SW480 (cell line): ENCODE measurements at regions not wholly inside any gene's neighbourhood (a gene's known extent, or its start where the extent isn't known, plus 50 kb on each side); places are given as distances from the start of the nearest gene placed in this dataset.

Source experiments
- DNase-seq: peaks from one replicate; pipeline ENCODE4 v3.0.0-alpha.2; 2016; ENCODE audit warnings: low spot score

GRCh38 chr4:1511441-1512041 lies 105.3 kb upstream of the NKX1-1 start:
- DNase-seq, result peak; percentile 80

GRCh38 chr4:1510931-1511330 lies 104.7 kb upstream of the NKX1-1 start:
- no peak for DNase-seq

- no peak for DNase-seq
Observed at GRCh38 chr4:1509366-1509765, 103.1 kb upstream of the NKX1-1 start.

GRCh38 chr4:1508161-1509160 lies 102.2 kb upstream of the NKX1-1 start:
- no peak for DNase-seq

- DNase-seq, result no peak
Observed at GRCh38 chr4:1506956-1507721, 100.9 kb upstream of the NKX1-1 start.

- no peak for DNase-seq
Observed at GRCh38 chr4:1505511-1506460, 99.5 kb upstream of the NKX1-1 start.

GRCh38 chr4:1504595-1505500 lies 98.6 kb upstream of the NKX1-1 start:
- DNase-seq, result no peak

- no peak for DNase-seq
Observed at GRCh38 chr4:1503583-1504471, 97.6 kb upstream of the NKX1-1 start.

- no peak for DNase-seq
Observed at GRCh38 chr4:1502976-1503375, 96.7 kb upstream of the NKX1-1 start.

- DNase-seq, result no peak
Observed at GRCh38 chr4:1502501-1502886, 96.3 kb upstream of the NKX1-1 start.

GRCh38 chr4:1501754-1502500 lies 95.7 kb upstream of the NKX1-1 start:
- DNase-seq, result no peak

- DNase-seq, result no peak
Observed at GRCh38 chr4:1500966-1501753, 94.9 kb upstream of the NKX1-1 start.

GRCh38 chr4:1500231-1500965 lies 94.2 kb upstream of the NKX1-1 start:
- DNase-seq, result no peak

GRCh38 chr4:1499465-1499864 lies 93.2 kb upstream of the NKX1-1 start:
- DNase-seq, result no peak

- DNase-seq, result no peak
Observed at GRCh38 chr4:1497189-1497801, 91.1 kb upstream of the NKX1-1 start.

GRCh38 chr4:1496116-1496642 lies 89.9 kb upstream of the NKX1-1 start:
- DNase-seq, result no peak
